ENCODE measurements at regions not wholly inside any gene's neighbourhood (a gene's known extent, or its start where the extent isn't known, plus 50 kb on each side); places are given as distances from the start of the nearest gene placed in this dataset.

- H3K27me3 ChIP-seq = no peaks in the 10 kb centered on the region
- no peaks in the 10 kb centered on the region for H3K36me3 ChIP-seq
- no peak for TF ChIP-seq CTCF (IDR thresholded peaks at IDR 0.05)
- 59 to 67% methylated on average over 5 of the region's 5 CpGs for WGBS, 2 donors
- DNase-seq = no peak
- H3K4me1 ChIP-seq = peaks cover 3 to 14% of the 10 kb centered on the region in 2 donors
- H3K9me3 ChIP-seq = no peaks in the 10 kb centered on the region
- H3K4me3 ChIP-seq (replicated peaks in 1 of 3) = no peak overlapping the region
- H3K27ac ChIP-seq = peak overlapping the region; percentile 37 to 55 (median 40)
- intact Hi-C loops (cut with DNase I) = no loop called here
Observed at GRCh38 chr2:67798541-67799160, 264.2 kb downstream of the C1D start.

GRCh38 chr2:67799886-67800285 lies 262.9 kb downstream of the C1D start:
- DNase-seq = no peak
- Histone ChIP-seq H3K27ac (no peak overlapping the region), H3K36me3 (no peaks in the 10 kb centered on the region), H3K27me3 (no peaks in the 10 kb centered on the region), H3K9me3 (no peaks in the 10 kb centered on the region), H3K4me1 (peaks cover 3 to 14% of the 10 kb centered on the region in 2 donors), H3K4me3 (replicated peaks in 1 of 3) (no peak overlapping the region)
- TF ChIP-seq POLR2A (IDR thresholded peaks at IDR 0.05) (no peak), CTCF (IDR thresholded peaks at IDR 0.05) (no peak)
- intact Hi-C loops (cut with DNase I) = no loop called here

- Histone ChIP-seq H3K27me3 (no peaks in the 10 kb centered on the region), H3K4me3 (replicated peaks in 1 of 3) (no peak overlapping the region), H3K4me1 (peaks cover 3 to 11% of the 10 kb centered on the region in 2 donors), H3K36me3 (no peaks in the 10 kb centered on the region), H3K27ac (no peak overlapping the region), H3K9me3 (no peaks in the 10 kb centered on the region)
- 61% methylated on average over 2 of the region's 2 CpGs for WGBS, 2 donors
- no peak for TF ChIP-seq CTCF (IDR thresholded peaks at IDR 0.05)
- TF ChIP-seq POLR2A (IDR thresholded peaks at IDR 0.05) = no peak
- DNase-seq = no peak
- intact Hi-C loops (cut with DNase I) = no loop called here
Observed at GRCh38 chr2:67802291-67802690, 260.5 kb downstream of the C1D start.

DNA sequence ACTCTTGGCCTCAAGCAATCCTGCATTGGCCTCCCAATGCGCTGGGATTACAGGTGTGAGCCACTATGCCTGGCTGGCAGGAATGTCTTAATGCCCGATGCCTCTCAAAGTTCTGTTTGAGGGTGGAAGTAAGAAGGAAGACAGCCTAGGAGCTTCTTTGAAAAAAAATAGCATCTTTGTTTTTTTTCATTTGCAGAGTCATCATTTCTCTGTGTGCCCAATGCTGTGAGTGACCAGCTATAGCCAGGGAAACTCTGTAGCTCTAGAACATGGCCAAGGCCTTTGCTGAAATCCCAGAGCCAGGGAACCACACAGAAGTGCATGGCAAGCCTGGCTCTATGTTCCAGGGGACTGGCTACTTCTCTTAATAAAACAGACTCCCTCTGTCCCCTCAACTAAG lies 260.0 kb downstream of the C1D start:
- TF ChIP-seq POLR2A (IDR thresholded peaks at IDR 0.05) (no peak), CTCF (IDR thresholded peaks at IDR 0.05) (no peak)
- DNase-seq = no peak
- WGBS, 2 donors = 73% methylated on average over 2 of the region's 2 CpGs

GRCh38 chr2:67806816-67807215 lies 256.0 kb downstream of the C1D start:
- intact Hi-C loops (cut with DNase I) = no loop called here
- DNase-seq = no peak

More for the DNA sequence above, 260.0 kb downstream of the C1D start:
- intact Hi-C loops (cut with DNase I) = no loop called here
- Histone ChIP-seq H3K27ac (no peak overlapping the region), H3K4me3 (replicated peaks in 1 of 3) (no peak overlapping the region), H3K36me3 (no peaks in the 10 kb centered on the region), H3K9me3 (no peaks in the 10 kb centered on the region), H3K4me1 (peaks cover 0 to 6% of the 10 kb centered on the region in 2 donors), H3K27me3 (no peaks in the 10 kb centered on the region)

More at GRCh38 chr2:67806816-67807215, 256.0 kb downstream of the C1D start:
- WGBS, 2 donors = 69 to 93% methylated on average over 1 of the region's 1 CpG
- Histone ChIP-seq H3K4me1 (no peaks in the 10 kb centered on the region), H3K27ac (no peak overlapping the region), H3K36me3 (no peaks in the 10 kb centered on the region), H3K27me3 (no peaks in the 10 kb centered on the region), H3K4me3 (replicated peaks in 1 of 3) (no peak overlapping the region), H3K9me3 (no peaks in the 10 kb centered on the region)
- TF ChIP-seq CTCF (IDR thresholded peaks at IDR 0.05) = no peak
- no peak for TF ChIP-seq POLR2A (IDR thresholded peaks at IDR 0.05)
